GM12878 (cell line): ENCODE measurements at regions not wholly inside any gene's neighbourhood (a gene's known extent, or its start where the extent isn't known, plus 50 kb on each side); places are given as distances from the start of the nearest gene placed in this dataset.

Experiments used
- ATAC-seq: fragments of 200-7000 bp; cut with Tn5 transposase; 3 replicates; pipeline ENCODE4 v1.9.1; 2020; ENCODE audit warnings: mild to moderate bottlenecking, moderate library complexity
- BruUV-seq: library from RNA; stranded (reverse); fragments of 400-500 nt; replicated peaks from 2 replicates; lab custom pipeline; 2021; lab: Mats Ljungman, UMichigan
- CTCF ChIA-PET: fragments of 300-600 bp; sonication (Branson Sonifier 250); formaldehyde crosslinking; extraction: SDS; loops from one replicate; lab custom pipeline; 2021; ENCODE audit warnings: inconsistent platforms; lab: Yijun Ruan, JAX
- POLR2A ChIA-PET: fragments of 350-600 bp; formaldehyde crosslinking; extraction: SDS; loops from one replicate; lab custom pipeline; 2021; ENCODE audit warnings: inconsistent platforms; lab: Charles Lee
- RAD21 ChIA-PET: fragments of 300-600 bp; sonication (Branson Sonifier 250); formaldehyde crosslinking; loops from one replicate; lab custom pipeline; 2023; ENCODE audit warnings: antibody characterized with exemption; ENCODE audit not compliant: unreplicated experiment; lab: Charles Lee
- SMC1A ChIA-PET: fragments of 300-600 bp; sonication (Branson Sonifier 250); formaldehyde crosslinking; loops from one replicate; lab custom pipeline; 2023; ENCODE audit not compliant: unreplicated experiment, uncharacterized antibody; lab: Charles Lee
- DNase-seq: peaks from one replicate; pipeline ENCODE4 v3.0.0-alpha.2; 2011; ENCODE audit warnings: low read depth, low spot score
- FAIRE-seq: peaks from 3 replicates; lab custom pipeline; 2011; peaks lifted over from hg19 to GRCh38; lab: Jason Lieb, UNC
- H2AFZ ChIP-seq: 2 replicates; pipeline ENCODE4 v1.6.0; 2011; ENCODE audit warnings: low read depth, low read length, control low read depth; ENCODE audit not compliant: control insufficient read depth
- H3K27ac ChIP-seq: 2 replicates; pipeline ENCODE4 v1.5.1; 2011; ENCODE audit warnings: control low read depth; ENCODE audit not compliant: control insufficient read depth, insufficient read depth
- H3K27me3 ChIP-seq, 2 experiments: replicated peaks in 1 of 2; 2 replicates each; pipeline versions ENCODE4 v1.6.0 to v1.6.1; 2011; ENCODE audit warnings: low read length in 1 of 2; ENCODE audit not compliant: control insufficient read depth in 2 of 2, insufficient read depth in 2 of 2
- H3K36me3 ChIP-seq, 2 experiments: 2 replicates each; pipeline ENCODE4 v1.5.1; 2011; ENCODE audit warnings: low read length in 1 of 2; ENCODE audit not compliant: control insufficient read depth in 2 of 2, insufficient read depth in 2 of 2
- H3K4me1 ChIP-seq: 2 replicates; pipeline ENCODE4 v1.6.1; 2011; ENCODE audit warnings: mild to moderate bottlenecking, low read length, moderate library complexity, mixed read lengths; ENCODE audit not compliant: control insufficient read depth, insufficient read depth
- H3K4me2 ChIP-seq: 2 replicates; pipeline ENCODE4 v1.6.0; 2011; ENCODE audit warnings: control low read depth; ENCODE audit not compliant: control insufficient read depth, insufficient read depth
- H3K4me3 ChIP-seq: fragments of 200-600 bp; sonication (generic); 2 replicates; pipeline ENCODE4 v1.5.1; 2016
- H3K79me2 ChIP-seq: 2 replicates; pipeline ENCODE4 v1.6.0; 2011; ENCODE audit warnings: low read length; ENCODE audit not compliant: control insufficient read depth, insufficient read depth
- H3K9ac ChIP-seq: 2 replicates; pipeline ENCODE4 v1.8.0; 2011; ENCODE audit warnings: low read length, control low read depth, mixed read lengths; ENCODE audit not compliant: control insufficient read depth, insufficient read depth
- H3K9me3 ChIP-seq: replicated peaks from 3 replicates; pipeline ENCODE4 v1.5.1; 2011; ENCODE audit warnings: mild to moderate bottlenecking, low read length; ENCODE audit not compliant: control insufficient read depth, insufficient read depth
- H4K20me1 ChIP-seq: 2 replicates; pipeline ENCODE4 v1.6.0; 2011; ENCODE audit not compliant: control insufficient read depth, insufficient read depth
- BMI1 ChIP-seq: fragments of 450-650 bp; IDR thresholded peaks from 2 replicates; pipeline ENCODE4 v1.6.1; 2016; ENCODE audit warnings: mild to moderate bottlenecking, moderate library complexity, borderline replicate concordance
- JUNB ChIP-seq: IDR thresholded peaks from 2 replicates; pipeline ENCODE4 v1.6.1; 2016; ENCODE audit warnings: antibody characterized with exemption, mild to moderate bottlenecking
- NR2C1 ChIP-seq: fragments of 450-650 bp; IDR thresholded peaks from 2 replicates; pipeline ENCODE4 v1.6.1; 2017; ENCODE audit warnings: antibody characterized with exemption, mild to moderate bottlenecking, moderate library complexity
- PAX8 ChIP-seq: fragments of 450-650 bp; IDR thresholded peaks from 2 replicates; pipeline ENCODE4 v1.6.1; 2017; ENCODE audit warnings: mild to moderate bottlenecking, moderate library complexity
- PML ChIP-seq: IDR thresholded peaks from 2 replicates; pipeline ENCODE4 v1.6.1; 2012; ENCODE audit warnings: low read length, inconsistent platforms
- SPI1 ChIP-seq: IDR thresholded peaks from 2 replicates; pipeline ENCODE4 v1.6.1; 2011; ENCODE audit warnings: low read depth, mild to moderate bottlenecking, low read length, moderate library complexity, borderline replicate concordance; ENCODE audit not compliant: insufficient read depth
- TCF3 ChIP-seq: IDR thresholded peaks from 2 replicates; pipeline ENCODE4 v1.6.1; 2012; ENCODE audit warnings: low read depth, mild to moderate bottlenecking, low read length, borderline replicate concordance; ENCODE audit not compliant: insufficient read depth
- WGBS: methylation state at CpG from one replicate; pipeline ENCODE4 v1.1.6; 2016; ENCODE audit warnings: low lambda C conversion rate; ENCODE audit not compliant: insufficient replicate concordance, insufficient coverage; ENCODE audit errors: missing lambda C conversion rate; 5-methylcytosine and 5-hydroxymethylcytosine counted together
- in situ Hi-C: fragments of 300-500 bp; cut with MboI; formaldehyde crosslinking; loops from 9 replicates; pipeline ENCODE4 v1.14.3; 2018; ENCODE audit warnings: mixed read lengths
- intact Hi-C: fragments of 100-400 bp; cut with micrococcal nuclease; formaldehyde crosslinking; loops from one replicate; pipeline ENCODE4 v1.14.2; 2022; ENCODE audit not compliant: unreplicated experiment
- TF ChIP-seq, protein P1 (sequence below): IDR thresholded peaks from 2 replicates; pipeline ENCODE4 v1.6.1; 2011; ENCODE audit warnings: borderline replicate concordance, low read depth, mild to moderate bottlenecking, moderate library complexity, low read length; ENCODE audit not compliant: insufficient read depth, poor library complexity, severe bottlenecking
- TF ChIP-seq, protein P2 (sequence below): fragments of 450-650 bp; IDR thresholded peaks from 2 replicates; pipeline ENCODE4 v1.6.1; 2014; ENCODE audit warnings: mild to moderate bottlenecking
- TF ChIP-seq, protein P3 (sequence below): fragments of 450-650 bp; IDR thresholded peaks from 2 replicates; pipeline ENCODE4 v1.6.1; 2017; ENCODE audit warnings: mild to moderate bottlenecking, moderate library complexity

DNA sequence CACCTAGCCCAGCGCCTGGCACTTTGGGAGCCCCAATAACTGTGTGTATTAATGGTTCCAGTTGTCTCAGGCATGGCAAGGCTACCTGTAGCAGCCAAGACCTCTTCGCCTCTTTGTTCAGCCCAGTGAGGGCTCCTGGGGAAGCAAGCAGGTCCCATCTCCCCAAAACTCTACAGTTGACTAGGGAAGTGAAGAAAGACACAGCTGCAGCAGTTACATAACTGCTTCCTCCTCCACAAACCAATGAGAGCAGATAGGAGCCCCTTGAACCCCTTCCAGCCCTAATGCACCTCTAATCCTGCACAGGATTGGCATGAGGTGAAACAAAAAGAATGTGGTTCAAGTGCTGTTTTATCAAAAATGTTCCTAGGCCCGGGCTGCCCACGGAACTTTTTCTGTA, 100.5 kb downstream of the SYF2 start:
- no peak overlapping the region for H3K4me3 ChIP-seq
- no peaks in the 10 kb centered on the region for H3K36me3 ChIP-seq
- intact Hi-C loops, result no loop called here
- H3K27ac ChIP-seq, result no peak overlapping the region
- WGBS, result 36% methylated on average over 4 of the region's 4 CpGs
- H2AFZ ChIP-seq, result no peak overlapping the region
- TF ChIP-seq BMI1, result no peak
- no peak for TF ChIP-seq TCF3
- no peak for TF ChIP-seq PML
- TF ChIP-seq PAX8, result no peak
- TF ChIP-seq, protein P1, sequence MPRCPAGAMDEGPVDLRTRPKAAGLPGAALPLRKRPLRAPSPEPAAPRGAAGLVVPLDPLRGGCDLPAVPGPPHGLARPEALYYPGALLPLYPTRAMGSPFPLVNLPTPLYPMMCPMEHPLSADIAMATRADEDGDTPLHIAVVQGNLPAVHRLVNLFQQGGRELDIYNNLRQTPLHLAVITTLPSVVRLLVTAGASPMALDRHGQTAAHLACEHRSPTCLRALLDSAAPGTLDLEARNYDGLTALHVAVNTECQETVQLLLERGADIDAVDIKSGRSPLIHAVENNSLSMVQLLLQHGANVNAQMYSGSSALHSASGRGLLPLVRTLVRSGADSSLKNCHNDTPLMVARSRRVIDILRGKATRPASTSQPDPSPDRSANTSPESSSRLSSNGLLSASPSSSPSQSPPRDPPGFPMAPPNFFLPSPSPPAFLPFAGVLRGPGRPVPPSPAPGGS, result no peak
- TF ChIP-seq, protein P2, sequence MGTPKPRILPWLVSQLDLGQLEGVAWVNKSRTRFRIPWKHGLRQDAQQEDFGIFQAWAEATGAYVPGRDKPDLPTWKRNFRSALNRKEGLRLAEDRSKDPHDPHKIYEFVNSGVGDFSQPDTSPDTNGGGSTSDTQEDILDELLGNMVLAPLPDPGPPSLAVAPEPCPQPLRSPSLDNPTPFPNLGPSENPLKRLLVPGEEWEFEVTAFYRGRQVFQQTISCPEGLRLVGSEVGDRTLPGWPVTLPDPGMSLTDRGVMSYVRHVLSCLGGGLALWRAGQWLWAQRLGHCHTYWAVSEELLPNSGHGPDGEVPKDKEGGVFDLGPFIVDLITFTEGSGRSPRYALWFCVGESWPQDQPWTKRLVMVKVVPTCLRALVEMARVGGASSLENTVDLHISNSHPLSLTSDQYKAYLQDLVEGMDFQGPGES, result no peak
- no peak for TF ChIP-seq JUNB
- TF ChIP-seq, protein P3, sequence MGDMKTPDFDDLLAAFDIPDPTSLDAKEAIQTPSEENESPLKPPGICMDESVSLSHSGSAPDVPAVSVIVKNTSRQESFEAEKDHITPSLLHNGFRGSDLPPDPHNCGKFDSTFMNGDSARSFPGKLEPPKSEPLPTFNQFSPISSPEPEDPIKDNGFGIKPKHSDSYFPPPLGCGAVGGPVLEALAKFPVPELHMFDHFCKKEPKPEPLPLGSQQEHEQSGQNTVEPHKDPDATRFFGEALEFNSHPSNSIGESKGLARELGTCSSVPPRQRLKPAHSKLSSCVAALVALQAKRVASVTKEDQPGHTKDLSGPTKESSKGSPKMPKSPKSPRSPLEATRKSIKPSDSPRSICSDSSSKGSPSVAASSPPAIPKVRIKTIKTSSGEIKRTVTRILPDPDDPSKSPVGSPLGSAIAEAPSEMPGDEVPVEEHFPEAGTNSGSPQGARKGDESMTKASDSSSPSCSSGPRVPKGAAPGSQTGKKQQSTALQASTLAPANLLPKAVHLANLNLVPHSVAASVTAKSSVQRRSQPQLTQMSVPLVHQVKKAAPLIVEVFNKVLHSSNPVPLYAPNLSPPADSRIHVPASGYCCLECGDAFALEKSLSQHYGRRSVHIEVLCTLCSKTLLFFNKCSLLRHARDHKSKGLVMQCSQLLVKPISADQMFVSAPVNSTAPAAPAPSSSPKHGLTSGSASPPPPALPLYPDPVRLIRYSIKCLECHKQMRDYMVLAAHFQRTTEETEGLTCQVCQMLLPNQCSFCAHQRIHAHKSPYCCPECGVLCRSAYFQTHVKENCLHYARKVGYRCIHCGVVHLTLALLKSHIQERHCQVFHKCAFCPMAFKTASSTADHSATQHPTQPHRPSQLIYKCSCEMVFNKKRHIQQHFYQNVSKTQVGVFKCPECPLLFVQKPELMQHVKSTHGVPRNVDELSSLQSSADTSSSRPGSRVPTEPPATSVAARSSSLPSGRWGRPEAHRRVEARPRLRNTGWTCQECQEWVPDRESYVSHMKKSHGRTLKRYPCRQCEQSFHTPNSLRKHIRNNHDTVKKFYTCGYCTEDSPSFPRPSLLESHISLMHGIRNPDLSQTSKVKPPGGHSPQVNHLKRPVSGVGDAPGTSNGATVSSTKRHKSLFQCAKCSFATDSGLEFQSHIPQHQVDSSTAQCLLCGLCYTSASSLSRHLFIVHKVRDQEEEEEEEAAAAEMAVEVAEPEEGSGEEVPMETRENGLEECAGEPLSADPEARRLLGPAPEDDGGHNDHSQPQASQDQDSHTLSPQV, result no peak
- no peak for TF ChIP-seq NR2C1
- no peak for TF ChIP-seq SPI1
- ChIA-PET CTCF (interaction anchor here (0.6 to 0.9 kb wide), 2 partner anchors 14 to 80 kb away, joined by 3 to 6 read pairs; no protein-coding TSS in a partner anchor), SMC1A (no interaction called here), POLR2A (no interaction called here), RAD21 (interaction anchor here (0.9 kb wide), 1 partner anchor 17 kb away, joined by 3 read pairs; no protein-coding TSS in a partner anchor)
- ATAC-seq, result no peak
- BruUV-seq, result no TSS peak
- peaks cover 16% of the 10 kb centered on the region for H3K4me1 ChIP-seq
- H3K9ac ChIP-seq, result no peak overlapping the region
- no peaks in the 10 kb centered on the region; the same call in 2 of the 3 replicates for H3K9me3 ChIP-seq
- H3K4me2 ChIP-seq, result no peak overlapping the region
- H3K79me2 ChIP-seq, result no peaks in the 10 kb centered on the region
- in situ Hi-C loops, result no loop called here
- H3K27me3 ChIP-seq, result 0 out of 4 replicates have a peak, but pooled peaks cover 0 to 2% of the 10 kb centered on the region in 2 experiments
- no peak for FAIRE-seq
- no peak for DNase-seq
- H4K20me1 ChIP-seq, result no peaks in the 10 kb centered on the region
